GM21786 (cell line): ENCODE measurements at regions not wholly inside any gene's neighbourhood (a gene's known extent, or its start where the extent isn't known, plus 50 kb on each side); places are given as distances from the start of the nearest gene placed in this dataset.

Experiments
- ATAC-seq: cut with Tn5 transposase; IDR thresholded peaks from one replicate; pipeline ENCODE4 v1.9.1; 2021; ENCODE audit not compliant: unreplicated experiment

DNA sequence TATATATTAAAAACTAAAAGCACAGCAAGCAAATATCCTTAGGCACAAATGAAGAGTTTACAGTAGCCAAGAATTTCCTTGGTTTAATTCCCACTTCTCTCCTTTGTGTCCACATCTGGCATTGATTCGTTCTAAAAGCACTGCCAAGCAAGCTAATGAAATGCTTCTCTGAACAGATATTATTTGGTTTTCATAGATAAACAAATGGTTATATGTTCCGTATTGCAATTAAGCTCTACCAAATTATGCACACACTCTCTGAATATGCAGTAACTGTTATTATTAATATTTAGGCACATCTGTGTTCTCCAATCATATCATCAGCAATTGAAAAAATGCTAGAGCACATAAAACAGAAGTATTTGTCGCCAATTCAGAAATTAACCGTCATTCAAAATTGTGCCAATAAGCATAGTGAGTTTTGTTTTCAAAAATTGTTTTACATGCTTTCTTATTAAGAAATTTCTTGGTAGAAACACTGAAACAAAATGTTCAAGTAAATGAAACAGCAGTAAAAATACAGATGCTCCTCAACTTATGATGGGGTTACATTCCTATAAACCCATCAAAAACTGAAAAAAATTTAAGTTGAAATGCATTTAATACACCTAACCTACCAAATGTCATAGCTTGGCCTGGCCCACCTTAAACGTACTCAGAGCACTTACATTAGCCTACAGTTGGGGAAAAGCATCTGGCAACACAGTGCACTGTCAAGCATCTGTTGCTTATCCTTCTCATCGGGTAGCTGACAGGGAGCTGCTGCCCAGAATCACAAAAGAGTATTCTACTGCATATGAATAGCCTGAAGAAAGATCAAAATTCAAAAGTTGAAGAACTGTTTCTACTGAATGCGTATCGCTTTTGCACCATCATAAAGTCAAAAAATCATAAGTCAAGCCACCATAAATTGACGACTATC, 2134.7 kb downstream of the PCDH9 start:
- ATAC-seq = no peak

DNA sequence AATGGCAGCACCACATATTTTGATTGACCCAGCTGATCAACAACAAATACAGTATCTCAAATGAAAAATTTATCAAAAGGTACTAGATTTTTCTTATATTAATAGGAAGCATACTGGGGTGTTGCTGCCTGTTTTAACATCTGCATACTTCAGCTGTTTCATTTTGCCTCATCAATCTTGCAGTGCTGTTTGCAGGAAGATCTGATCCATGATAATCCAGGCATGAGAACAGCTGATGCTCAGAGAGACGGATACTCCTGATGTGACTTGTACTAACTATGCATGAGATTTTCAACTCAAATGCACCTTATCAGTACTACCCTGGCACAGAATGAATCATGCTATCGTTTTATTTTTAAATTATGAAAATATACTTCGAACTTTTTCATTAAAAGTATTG, 2136.8 kb downstream of the PCDH9 start:
- no peak for ATAC-seq

DNA sequence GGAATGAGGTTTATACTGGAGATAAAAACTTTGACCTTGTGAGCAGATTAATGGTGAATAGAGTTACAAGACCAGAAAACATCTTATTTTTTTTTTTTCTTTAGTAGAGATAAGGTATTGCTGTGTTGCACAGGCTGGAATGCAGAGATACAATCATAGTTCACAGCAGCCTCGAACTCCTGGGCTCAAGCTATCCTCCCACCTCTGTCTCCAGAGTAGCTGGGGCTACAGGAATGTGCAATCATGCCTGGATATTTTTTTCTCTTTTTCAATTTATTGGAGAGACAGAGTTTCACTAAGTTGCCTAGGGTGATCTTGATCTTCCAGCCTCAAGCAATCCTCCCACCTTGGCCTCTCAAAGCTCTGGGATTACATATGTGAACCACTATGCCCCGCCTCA, 2139.1 kb downstream of the PCDH9 start:
- no peak for ATAC-seq

DNA sequence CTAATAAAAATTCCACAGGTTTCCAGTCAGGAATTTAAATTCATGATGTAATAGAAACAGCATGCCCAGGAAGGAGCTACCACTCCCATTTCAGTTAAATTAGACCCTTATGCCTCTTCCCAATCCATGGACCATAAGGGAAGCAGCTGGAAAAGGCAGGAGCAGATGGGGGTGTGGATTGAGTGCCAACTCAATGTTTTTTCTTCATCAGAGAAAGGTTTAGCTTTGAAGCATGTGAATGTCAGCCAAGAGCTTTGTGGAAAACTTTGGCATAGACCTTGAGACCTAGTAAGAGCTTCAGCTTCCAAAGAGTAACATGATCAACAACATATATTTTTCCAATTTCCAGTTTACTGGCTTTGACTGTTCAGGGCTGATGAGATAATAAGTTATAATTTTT, 2139.9 kb downstream of the PCDH9 start:
- no peak for ATAC-seq

DNA sequence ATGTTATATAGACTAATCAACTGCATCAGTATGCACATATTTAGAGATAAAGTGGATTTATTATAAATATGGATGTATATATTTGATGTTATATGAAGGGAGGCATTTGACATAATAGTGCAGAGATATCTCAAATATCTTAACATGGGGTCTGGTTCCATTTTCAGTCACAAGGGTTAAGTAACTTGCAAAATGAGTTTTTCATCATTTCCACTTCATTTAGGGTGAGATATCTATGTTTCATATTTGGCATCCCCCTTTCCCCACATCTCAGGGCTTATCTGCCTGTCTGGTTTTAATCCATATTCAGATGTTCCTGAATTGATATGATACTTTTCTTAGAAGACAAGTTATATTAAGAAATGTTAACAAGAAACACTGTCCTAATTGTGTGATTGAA, 2141.2 kb downstream of the PCDH9 start:
- ATAC-seq = no peak

GRCh38 chr13:65085977-65086376, 2144.2 kb downstream of the PCDH9 start:
- no peak for ATAC-seq

DNA sequence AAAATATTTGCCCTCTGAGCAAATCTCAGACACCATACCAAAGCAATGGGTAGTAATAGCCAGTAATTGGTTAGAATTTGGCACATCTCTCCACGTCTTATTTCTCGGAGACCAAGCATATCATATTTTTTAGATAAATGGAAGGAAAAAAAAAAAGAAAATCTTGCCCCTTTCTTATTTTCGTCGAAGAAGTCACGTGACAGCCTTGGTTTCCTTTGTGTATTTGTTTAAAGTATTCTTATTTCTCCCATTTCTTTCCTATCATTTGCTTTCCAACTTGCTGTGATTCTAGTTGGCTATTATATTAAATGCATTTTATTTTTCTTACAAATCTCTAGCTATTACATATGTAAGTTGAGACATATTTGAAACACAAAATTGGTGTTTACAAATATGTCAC, 2155.9 kb downstream of the PCDH9 start:
- ATAC-seq = no peak

DNA sequence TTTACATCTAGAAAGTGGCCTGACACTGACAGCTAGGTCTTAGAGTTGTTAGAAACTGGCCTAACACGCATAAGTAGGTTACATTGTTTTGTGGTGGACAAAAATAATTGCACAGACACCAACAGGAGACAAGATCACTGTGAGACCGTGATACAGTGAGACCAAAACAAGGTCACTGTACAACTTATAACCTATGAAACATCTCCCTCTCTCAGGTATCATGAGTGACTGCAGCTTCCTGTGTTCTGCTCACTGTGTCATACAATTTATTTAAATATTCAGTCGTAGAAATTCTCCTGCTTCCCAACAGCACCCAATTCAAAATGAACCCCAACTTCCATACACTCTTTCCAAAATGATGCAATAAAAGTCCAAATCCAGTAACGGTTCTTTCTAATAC, 2165.2 kb downstream of the PCDH9 start:
- no peak for ATAC-seq

GRCh38 chr13:65063753-65064152, 2166.4 kb downstream of the PCDH9 start:
- ATAC-seq = no peak

DNA sequence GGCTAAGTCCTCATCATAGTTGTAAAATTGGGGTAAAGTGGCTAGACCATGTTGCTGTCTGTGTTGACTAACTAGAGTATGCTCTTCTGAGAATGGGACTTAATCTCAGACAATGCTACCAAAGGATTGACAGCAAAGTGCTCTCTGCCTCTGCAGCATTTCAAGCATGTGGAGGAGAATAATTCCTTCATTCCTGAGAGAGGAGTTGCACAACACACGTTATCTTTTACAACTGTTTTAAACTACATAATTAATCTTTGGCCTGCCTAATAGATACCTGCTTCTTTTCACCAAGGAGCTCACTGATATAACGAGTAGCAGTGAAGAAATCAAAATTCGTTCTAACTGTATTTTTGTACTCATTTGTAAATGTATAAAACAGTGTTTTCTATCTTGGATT, 2172.2 kb downstream of the PCDH9 start:
- ATAC-seq = no peak

DNA sequence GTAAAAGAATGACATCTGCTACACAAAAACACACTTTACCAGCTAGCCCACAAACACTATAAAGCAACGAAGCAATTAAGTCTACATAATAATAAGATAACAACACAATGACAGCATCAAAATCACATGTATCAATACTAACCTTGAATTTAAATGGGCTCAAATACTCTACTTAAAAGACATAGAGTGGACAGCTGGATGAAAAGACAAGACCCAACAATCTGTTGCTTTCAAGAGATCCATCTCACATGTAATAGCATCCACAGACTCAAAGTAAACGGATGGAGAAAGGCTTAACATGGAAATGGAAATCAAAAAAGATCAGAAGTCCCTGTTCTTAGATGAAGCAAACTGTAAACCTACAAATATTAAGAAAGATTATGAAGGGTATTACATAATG, 2175.9 kb downstream of the PCDH9 start:
- ATAC-seq = no peak

DNA sequence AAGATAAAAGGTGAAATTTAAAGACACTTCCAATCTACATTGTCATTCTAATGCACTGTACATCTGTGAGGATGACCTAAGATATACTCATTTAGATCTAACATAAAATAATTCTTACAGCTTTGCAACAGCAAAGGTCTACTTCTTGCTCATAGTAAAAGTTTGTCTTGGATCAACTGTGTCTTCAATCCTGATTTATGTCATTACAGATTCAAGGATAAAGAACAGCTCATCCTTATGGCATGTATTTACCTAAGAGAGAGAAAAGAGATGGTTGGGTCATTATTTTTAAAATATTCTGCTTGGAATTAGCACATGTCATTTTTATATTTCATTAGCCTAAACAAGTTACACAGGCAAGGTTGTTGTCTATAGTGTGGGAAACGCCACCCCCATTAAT, 2193.1 kb downstream of the PCDH9 start:
- no peak for ATAC-seq

- no peak for ATAC-seq
Observed at GRCh38 chr13:65035302-65035701, 2194.8 kb downstream of the PCDH9 start.

GRCh38 chr13:65034266-65034665, 2195.9 kb downstream of the PCDH9 start:
- no peak for ATAC-seq

GRCh38 chr13:65032825-65033224, 2197.3 kb downstream of the PCDH9 start:
- no peak for ATAC-seq

DNA sequence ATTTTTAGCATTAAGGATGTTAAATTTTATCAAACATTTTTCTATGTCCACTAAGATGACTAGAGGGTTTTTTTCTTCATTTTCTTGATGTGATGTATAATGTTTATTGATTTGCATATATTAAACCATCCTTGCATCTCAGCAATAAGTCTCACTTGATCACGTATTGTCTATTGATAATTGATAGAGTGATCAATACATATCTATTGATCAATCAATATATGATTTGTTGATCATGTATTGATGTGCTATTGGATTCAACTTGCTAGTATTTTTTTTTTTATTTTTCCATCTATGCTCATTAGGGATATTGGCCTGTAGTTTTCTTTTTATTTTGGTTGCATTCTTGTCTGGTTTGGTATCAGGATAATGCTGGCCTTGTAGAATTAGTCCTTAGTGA, 2202.0 kb downstream of the PCDH9 start:
- no peak for ATAC-seq

- no peak for ATAC-seq
Observed at GRCh38 chr13:65026505-65026904, 2203.6 kb downstream of the PCDH9 start.

DNA sequence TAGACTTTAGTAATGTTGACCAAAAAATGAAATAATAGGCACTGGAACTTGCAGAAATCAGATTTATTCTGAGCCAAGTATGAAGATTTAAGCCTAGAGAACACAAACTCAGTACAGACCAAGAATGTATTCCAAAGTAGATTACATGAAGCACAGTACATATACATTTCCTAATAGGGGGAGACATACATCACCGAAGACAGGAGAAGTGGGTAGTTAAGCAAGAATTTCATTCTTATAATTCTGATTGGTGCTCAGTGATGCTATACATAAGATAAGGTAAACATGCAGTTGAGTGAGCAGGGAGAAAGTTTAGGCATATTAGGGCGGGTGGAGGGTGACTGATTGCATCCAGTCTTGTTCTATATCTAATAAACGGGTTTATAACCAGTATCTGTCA, 2218.8 kb downstream of the PCDH9 start:
- no peak for ATAC-seq

DNA sequence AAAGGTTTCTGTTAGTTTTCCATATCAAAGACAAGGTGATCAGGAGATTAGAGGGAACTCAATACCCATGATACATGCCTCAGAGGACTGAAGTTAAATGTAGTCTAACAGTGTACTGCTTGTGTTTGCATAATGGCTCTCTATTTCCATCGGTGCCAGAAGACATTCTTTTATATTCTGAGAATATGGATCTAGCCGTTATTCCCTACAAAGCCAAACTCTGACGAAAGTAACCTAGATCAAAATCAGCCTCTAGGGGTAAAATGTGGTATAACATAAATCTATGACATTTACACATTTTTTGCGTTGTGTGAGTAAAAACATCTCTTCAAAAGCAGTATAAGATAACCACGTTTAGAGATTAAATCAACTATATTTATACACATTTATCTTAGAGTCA, 2232.7 kb downstream of the PCDH9 start:
- no peak for ATAC-seq

GRCh38 chr13:64993514-64994164, 2236.5 kb downstream of the PCDH9 start:
- peak; percentile 84 for ATAC-seq

- no peak for ATAC-seq
Observed at GRCh38 chr13:64992314-64992713, 2237.8 kb downstream of the PCDH9 start.

DNA sequence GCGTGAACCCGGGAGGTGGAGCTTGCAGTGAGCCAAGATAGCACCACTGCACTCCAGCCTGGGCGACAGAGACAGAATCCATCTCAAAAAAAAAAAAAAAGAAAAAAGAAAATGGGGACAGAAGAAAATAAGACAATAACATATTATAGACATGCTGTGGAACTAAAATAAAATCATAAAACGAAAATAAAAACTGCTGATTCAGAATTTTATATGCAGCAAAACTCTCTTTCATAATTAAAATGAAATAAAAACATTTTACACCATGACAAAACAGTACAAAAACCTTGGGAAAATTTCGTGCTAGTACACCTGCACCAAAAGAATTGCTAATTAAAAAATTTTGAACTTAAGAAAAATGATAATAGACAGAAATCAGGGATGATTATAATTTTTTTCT, 2245.1 kb downstream of the PCDH9 start:
- no peak for ATAC-seq

DNA sequence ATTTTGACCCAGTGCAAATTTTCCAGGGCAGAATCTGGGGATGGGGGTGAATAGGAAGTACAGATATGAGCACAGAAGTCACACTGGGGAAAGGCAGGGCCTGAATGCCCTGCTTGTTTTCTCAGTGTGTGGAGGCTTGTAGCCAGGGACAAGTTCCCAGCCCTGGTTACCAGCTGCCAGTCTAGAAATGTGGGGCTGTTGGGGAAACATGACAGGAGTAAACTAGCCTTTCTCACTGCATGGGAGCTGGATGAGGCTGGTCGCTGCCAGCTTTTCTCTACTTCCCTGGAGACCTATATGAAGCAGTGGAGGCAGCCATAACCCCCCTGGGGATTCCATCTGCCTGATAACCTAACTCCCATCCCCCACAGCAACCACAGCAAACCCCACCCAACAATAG, 2267.7 kb downstream of the PCDH9 start:
- ATAC-seq = no peak
